Daoy (cell line): ENCODE measurements at regions not wholly inside any gene's neighbourhood (a gene's known extent, or its start where the extent isn't known, plus 50 kb on each side); places are given as distances from the start of the nearest gene placed in this dataset.
A peak's percentile ranks its signal among the peaks of the same experiment; 100 is the strongest.
"Not testable (repeated sequence)": the region's sequence is repeated elsewhere in the genome, so short reads cannot be mapped to it uniquely, and the experiment has no call there.

ENCODE experiments used
- DNase-seq: peaks from one replicate; pipeline ENCODE4 v3.0.0-alpha.2; 2015; ENCODE audit warnings: low read depth

DNA sequence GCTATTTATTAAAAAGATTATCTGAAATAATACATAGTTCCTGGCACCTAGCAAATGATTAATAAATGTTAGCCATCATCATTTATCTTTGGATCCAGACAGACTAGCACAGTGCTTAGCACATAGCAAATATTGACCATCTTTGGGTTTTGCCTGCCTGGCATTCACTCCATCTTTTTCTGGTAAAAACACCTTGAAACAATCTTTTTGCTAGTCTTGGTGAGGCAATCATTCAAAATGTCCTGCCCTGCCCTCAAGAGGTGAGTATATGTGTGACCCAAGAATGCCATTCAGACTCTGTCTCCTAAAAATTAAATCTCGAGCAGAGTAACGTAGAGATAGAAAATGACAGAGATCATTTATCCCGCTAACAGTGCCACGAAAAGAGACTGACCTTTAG, 78.3 kb upstream of the ZNF280D start:
- no peak for DNase-seq

DNA sequence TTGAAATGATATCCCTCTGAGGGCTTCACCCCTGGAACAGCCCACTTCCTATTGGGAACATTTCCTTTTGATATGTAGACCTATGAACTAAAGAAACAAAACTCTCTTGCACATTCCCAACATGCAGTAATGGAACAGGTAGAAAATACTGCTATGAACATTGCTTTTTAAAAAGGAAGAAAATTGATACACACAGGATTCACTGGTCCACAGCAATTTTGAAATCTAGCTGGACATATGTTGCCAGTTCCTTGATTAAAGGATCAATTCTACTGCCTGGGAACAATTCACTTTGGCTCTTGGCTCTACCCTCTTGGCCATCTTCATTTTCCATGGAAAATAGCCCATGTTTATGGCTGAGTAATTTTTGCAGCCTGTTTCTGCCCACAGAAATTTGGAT, 74.9 kb upstream of the ZNF280D start:
- DNase-seq, result no peak

DNA sequence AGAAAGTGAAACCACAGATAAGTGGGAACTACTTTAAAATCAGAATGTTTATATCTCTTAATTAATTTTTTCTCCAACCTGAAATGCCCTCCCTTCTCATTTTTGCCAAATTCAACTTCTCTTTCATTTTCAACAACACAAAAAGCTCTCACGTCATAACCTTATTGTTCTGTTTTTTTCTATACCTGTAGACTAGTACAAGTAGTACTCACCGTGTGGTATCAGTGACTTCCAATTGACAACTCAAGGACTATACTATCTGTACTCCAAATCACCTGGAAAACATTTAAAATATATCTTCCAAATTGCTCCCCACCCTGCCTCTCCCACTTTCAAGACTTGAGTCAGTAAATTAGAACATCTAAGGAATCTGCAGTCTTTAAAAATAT, 72.8 kb upstream of the ZNF280D start:
- no peak for DNase-seq

DNA sequence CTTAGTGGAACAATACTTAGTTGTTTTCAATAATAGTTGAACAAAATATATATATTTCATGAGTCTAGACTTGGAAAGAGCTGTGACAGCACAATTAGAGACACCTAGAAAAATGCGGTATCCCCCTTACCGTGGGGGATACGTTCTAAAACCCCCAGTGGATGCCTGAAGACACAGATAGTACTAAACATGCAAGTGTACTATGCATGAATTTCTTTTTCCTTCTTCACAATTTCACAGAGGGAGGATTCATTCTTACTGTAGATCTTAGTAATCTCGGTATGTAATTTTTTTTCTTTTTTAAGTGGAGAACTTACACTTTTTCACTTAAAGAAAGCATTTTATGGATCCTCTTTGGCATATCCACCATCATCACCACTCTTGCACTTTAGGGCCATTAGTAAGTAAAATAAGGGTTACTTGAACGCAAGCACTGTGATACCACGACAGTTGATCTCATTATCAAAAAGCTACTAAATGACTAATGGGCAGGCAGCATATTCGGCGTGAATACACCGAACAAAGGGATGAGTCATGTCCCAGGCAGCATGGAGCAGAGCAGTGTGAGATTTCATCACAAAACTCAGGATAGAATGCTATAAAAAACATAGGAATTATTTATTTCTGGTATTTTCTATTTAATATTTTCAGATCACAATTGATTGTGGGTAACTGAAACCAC, 72.3 kb upstream of the ZNF280D start:
- peak; percentile 90 for DNase-seq

DNA sequence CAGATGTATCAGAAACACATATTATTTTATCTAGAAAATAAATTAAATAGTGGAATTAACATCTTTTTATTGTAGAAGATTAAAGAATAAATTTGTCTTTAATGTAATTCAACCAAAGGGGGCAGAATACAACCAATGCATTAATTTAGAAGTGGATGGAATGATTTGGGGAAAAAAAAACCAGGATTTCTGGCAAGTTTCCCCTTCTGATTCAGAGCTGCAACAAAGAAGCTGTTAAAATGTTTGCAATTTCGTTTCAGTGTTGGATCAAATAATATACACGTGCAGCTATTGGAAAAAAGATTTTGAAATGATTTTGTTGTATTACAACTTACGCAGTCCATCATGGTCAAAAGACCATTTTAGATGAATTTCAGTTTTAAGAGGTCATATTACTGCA, 71.6 kb upstream of the ZNF280D start:
- no peak for DNase-seq

DNA sequence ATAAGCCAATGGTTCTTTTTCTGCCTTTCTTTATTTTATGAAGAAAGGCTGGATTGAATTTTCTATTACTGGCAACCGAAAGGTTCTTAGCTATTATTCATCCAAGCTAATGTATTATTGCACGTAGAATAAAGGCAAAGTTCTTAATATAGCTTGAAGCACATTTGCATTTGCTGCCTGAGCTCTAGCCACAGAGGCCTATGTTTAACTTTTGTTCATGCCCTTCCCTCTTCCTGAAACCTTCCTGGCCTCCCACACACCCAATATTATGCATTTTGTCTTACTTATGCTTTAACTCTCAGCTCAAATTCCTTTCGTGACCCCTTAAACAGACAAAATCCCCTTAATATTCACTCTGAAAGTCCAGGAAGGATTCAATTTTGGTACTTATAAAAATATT, 71.0 kb upstream of the ZNF280D start:
- DNase-seq, result no peak

DNA sequence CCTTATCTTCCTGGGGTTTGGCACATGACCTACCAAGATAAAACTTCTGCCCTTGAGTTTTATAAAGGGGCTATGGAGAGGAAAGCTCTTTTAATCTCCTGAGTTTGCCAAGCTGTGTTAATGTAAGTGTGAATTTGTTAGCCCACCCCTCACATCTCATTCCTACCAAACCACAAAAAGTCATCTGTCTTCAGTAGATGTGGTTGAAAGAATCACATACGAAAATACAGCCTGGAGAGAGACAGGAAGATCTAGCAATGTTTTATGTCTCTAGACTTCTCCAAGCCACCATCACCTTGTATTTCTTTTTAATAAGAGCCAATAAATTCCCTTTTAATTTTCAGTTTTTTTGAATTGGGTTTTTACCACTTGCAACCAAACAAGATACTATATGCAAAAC, 68.9 kb upstream of the ZNF280D start:
- no peak for DNase-seq

DNA sequence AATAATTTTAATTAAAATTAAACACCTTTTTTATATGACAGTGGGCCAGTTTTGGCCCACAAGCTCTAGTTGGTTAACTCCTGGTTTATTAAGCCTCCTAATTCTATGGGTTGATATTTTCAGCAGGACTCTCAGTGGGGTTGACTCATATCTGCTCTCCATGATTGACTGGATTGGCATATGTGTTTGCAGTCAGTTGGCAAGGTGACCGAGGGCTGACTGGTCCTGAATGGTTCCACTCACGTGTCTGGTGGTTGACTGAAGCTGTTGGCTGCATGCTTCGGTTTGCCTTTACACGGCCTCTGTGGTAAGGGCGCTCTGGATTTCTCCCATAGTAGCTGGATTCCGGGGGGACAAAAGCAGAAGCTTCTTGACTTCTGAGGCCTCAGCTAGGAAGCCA, 65.3 kb upstream of the ZNF280D start:
- peak; percentile 65 for DNase-seq

DNA sequence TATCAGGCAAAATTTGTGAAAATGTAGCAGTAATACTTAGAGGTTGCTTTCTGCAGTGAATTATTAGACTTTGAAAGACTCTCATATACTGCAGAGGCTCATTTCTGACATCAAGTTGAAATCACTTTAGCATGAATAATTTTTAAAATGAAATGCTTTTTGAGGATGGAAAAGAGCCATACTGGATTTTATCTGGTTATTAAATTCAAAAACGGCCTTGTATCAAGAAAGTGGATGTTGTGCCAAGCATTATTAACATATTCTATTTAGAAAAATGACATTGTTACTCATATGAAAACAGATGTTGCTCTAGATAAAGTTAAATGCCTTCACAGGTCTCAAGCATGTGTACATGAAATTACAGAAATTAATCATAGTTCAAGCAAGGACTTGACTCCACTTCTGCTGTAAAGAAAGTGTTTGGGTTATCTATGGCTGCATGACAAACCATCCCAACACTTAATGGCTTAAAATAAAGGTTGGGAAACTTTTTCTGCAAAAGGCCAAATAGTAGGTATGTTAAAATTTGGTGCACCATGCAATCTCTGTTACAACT, 64.5 kb upstream of the ZNF280D start:
- no peak for DNase-seq

DNA sequence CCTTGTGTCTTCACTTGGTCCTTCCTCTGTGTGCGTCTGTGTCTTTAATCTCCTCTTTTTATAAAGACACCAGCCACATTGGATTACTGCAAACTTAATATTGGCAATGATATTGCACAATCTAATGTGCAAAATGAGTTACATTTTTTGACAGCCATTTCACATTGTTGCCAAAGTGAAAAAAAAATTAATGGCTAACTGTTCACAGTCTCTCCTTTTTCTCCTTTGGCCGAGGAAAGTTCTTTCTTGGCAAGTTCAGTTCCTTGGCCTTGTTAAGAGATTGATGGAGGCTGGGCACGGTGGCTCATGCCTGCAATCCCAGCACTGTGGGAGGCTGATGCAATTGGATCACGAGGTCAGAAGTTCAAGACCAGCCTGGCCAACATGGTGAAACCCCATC, 62.2 kb upstream of the ZNF280D start:
- no peak for DNase-seq

DNA sequence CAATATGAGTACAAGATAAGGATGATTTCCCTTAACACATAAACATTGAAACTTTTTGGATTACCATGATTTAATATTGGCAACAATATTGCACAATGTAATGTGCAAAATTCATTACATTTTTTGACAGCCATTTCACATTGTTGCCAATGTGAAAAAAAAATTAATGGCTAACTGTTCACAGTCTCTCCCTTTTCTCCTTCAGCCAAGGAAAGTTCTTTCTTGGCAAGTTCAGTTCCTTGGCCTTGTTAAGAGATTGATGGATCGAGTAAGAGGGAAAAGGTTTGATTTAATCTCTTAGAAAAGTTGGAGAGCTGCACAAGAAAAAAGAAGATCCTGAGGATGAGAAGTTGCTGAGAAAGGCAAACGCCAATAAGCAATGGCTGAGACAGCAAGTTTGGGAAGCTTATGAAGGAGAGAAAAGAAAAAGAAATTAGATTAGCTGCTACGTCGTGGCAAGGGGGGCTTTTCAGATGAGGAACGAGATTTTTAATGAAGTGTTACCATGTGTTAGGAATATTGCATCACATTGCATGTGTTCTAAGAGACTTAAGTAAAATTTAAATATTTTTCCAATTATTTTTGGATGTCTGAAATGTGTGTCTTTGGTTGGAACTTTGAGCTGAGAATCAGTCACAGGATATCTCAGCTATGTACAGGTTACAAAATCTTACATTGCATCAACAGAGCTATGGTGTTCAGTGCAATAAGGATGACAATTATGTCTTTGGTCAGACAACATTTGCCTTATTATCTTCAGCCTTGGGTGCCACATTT, 61.4 kb upstream of the ZNF280D start:
- no peak for DNase-seq

DNA sequence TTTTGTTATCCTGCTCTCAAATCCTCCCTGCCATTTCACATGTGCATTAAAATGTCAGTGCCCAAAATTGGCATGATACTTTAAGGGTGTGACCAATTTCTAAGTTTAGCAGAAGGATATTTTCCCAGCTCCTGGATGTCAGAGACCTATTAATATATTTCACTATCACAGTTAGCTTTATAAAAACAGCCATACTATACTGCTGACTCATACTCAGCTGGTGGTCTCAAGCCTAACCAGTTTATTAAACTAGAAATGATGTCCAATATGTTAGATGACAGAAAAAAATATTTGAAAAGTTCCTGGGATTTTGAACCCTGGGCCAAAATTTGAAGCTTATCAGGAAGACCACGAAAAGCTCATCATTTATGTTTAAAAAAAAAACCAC, 60.9 kb upstream of the ZNF280D start:
- no peak for DNase-seq

DNA sequence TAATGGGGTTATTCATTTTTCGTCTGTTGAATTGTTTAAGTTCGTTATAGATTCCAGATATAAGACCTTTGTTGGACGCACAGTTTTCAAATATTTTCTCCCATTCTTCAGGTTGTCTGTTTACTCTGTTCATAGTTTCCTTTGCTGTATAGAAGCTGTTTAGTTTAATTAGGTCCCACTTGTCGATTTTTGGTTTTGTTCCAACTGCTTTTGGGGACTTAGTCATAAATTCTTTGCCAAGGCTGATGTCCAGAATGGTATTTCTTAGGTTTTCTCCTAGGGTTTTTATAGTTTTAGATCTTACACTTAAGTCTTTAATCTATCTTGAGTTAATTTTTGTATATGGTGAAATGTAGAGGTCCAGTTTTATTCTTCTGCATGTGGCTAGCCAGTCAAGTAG, 58.9 kb upstream of the ZNF280D start:
- DNase-seq, result no peak

DNA sequence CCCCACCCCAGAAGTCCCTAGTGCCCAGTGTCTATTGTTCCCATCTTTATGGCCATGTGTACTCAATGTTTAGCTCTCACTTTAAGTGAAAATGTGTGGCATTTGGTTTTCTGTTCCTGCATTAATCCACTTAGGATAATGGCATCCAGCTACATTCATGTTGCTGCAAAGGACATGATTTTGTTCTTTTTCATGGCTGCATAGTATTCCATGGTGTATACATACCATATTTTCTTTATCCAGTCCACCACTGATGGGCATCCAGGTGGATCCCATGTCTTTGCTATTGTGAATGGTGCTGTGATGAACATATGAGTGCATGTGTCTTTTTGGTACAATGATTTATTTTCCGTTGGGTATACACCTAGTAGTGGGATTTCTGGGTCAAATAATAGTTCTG, 58.2 kb upstream of the ZNF280D start:
- DNase-seq, result not testable (repeated sequence)

DNA sequence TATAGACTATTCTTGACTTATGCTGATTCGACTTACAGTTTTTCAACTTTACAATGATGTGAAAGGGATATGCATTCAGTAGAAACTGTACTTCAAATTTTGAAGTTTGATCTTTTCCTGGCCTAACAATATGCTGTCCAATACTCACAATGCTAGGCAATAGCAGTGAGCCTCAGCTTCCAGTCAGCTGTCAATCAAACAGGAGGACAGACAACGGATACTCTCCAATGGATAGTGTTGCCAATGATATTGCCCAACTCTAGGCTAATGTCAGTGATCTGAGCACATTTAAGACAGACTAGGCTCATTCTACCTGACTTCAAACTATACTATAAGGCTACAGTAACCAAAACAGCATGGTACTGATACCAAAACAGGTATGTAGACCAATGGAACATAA, 55.0 kb upstream of the ZNF280D start:
- no peak for DNase-seq

DNA sequence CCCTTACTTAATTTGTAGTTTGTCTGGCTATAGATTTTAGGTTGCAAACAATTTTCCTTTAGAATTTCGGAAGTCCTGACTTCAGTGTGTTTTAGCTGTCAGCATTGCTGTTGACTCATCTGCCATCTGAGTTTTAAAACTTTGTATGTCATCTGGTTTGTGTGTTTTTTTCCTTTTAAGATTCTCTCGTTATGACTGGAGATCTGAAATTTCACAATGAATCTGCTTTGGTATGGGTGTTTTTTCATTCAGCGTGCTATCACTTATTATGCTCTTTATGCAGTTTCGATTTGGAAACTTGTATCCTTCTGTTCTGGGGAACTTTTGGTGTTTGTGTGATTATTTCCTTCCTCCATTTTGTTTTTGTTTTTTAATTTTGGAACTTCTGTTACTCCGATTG, 53.7 kb upstream of the ZNF280D start:
- no peak for DNase-seq

DNA sequence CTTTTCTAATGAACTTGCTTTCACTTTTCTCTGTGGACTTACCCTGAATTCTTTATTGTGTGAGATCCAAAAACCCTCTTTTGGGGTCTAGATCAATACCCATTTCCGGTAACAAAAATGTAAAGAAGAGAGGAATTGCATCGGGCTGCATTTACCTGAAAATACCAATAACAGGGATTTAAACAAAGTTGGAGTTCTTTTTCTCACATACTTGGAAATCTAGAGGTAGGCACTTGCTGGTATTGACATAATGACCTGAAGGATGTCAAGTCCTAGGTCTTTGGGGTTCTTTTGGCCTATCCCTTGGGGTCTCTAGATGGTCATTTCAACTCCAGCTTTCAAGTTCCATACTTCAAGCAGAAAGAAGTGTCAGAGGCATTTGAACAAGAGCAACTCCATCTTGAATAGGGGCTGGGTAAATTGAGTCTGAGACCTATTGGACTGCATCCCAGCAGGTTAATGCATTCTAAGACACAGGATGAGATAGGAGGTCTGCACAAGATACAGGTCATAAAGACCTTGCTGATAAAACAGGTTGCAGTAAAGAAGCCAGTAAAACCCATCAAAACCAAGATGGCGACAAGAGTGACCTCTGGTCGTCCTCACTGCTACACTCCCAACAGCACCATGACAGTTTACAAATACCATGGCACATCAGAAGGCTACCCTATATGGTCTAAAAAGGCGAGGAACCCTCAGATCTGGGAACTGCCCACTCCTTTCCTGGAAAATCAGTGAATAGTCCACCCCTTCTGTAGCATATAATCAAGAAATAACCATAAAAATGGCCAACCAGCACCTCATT, 50.8 kb upstream of the ZNF280D start:
- DNase-seq, result no peak

DNA sequence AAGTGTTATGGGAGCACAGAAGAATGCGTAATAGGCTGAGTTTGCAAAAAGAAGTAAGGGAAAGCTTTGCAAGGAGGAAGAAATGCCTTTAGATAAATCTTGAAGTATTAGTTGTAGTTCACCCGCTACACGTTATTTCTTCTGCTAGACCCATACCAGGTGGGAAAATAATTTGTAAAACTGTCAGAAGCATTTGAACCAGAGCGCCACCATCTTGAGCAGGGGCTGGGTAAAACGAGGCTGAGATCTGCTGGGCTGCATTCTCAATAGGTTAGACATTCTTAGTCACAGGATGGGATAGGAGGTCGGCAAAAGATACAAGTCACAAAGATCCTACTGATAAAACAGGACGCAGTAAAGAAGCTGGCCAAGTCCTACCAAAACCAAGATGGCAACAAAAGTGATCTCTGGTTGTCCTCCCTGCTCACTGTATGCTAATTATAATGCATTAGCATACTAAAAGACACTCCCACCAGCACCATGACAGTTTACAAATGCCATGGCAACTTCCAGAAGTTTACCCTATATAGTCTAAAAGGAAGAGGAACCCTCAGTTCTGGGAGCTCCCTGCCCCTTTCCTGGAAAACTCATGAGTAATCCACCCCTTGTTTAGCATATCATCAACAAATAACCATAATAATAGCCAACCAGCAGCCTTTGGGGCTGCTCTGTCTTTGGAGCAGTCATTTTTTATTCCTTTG, 50.0 kb upstream of the ZNF280D start:
- DNase-seq, result no peak
